GM13976 (cell line): ENCODE measurements at regions not wholly inside any gene's neighbourhood (a gene's known extent, or its start where the extent isn't known, plus 50 kb on each side); places are given as distances from the start of the nearest gene placed in this dataset.

Experiments
- DNase-seq: peaks from one replicate; pipeline ENCODE4 v3.0.0; 2012; ENCODE audit warnings: low spot score
- in situ Hi-C: fragments of 300-500 bp; cut with MboI; formaldehyde crosslinking; loops from one replicate; pipeline ENCODE4 v1.12.0; 2022; ENCODE audit warnings: low sequenced_read_pairs, mixed read lengths, inconsistent platforms; ENCODE audit not compliant: unreplicated experiment
- TF ChIP-seq, protein P1 (sequence below): IDR thresholded peaks from 2 replicates; pipeline ENCODE4 v1.5.1; 2012; ENCODE audit warnings: borderline replicate concordance, mild to moderate bottlenecking; ENCODE audit not compliant: insufficient read depth; ENCODE audit errors: extremely low read depth, missing control alignments, control extremely low read depth

DNA sequence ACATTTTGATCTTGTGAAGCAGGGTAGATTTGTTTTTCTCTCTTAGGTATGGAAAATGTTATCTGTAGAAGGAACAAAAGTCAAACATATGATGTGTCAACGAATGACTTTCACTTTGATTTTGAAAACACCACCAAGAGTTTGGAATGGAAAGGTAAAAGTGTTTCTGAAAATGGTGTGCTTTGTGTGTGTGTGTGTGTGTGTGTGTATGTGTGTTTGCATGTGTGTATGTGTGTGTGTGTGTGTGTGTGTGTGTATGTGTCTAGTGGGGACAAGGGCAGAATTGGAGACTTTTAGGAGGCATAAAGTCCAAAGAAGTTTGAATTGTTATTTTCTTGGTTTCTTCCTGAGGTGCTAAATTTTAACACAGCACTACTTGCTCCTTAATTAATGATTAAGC, 115.4 kb upstream of the PRKCQ start:
- in situ Hi-C loops = no loop called here
- TF ChIP-seq, protein P1, sequence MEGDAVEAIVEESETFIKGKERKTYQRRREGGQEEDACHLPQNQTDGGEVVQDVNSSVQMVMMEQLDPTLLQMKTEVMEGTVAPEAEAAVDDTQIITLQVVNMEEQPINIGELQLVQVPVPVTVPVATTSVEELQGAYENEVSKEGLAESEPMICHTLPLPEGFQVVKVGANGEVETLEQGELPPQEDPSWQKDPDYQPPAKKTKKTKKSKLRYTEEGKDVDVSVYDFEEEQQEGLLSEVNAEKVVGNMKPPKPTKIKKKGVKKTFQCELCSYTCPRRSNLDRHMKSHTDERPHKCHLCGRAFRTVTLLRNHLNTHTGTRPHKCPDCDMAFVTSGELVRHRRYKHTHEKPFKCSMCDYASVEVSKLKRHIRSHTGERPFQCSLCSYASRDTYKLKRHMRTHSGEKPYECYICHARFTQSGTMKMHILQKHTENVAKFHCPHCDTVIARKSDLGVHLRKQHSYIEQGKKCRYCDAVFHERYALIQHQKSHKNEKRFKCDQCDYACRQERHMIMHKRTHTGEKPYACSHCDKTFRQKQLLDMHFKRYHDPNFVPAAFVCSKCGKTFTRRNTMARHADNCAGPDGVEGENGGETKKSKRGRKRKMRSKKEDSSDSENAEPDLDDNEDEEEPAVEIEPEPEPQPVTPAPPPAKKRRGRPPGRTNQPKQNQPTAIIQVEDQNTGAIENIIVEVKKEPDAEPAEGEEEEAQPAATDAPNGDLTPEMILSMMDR = no peak
- DNase-seq = no peak

- DNase-seq = no peak
- TF ChIP-seq, protein P1 = no peak
- in situ Hi-C loops = no loop called here
These were observed 114.5 kb upstream of the PRKCQ start for GRCh38 chr10:6694447-6695140.

- no peak for DNase-seq
- in situ Hi-C loops = no loop called here
- TF ChIP-seq, protein P1 = no peak
These were observed 112.8 kb upstream of the PRKCQ start for GRCh38 chr10:6692856-6693255.

GRCh38 chr10:6692103-6692502, 112.0 kb upstream of the PRKCQ start:
- in situ Hi-C loops = no loop called here
- TF ChIP-seq, protein P1 = no peak
- no peak for DNase-seq

DNA sequence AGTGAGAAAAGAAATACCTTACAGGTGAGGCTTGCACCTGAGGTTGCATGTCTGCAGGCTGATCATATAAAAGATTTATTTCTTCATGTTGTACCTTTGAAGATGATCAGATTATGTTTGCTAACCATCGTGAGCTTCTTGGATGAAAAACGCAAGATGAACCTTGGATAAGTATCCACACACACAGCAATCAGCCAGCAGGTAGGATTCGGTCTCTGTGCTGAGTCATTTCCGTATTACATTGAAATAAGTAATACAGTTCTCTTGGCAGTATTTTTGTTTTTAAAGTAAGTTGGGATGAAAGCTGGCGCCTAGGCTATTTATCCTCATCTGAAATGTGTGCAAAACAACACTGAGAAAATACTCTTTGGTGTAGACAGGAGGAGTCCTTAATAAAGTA, 109.0 kb upstream of the PRKCQ start:
- DNase-seq = no peak
- in situ Hi-C loops = no loop called here
- TF ChIP-seq, protein P1 = no peak

GRCh38 chr10:6680735-6681134, 100.7 kb upstream of the PRKCQ start:
- no peak for DNase-seq
- TF ChIP-seq, protein P1 = no peak
- in situ Hi-C loops = no loop called here
